ENCODE measurements at regions not wholly inside any gene's neighbourhood (a gene's known extent, or its start where the extent isn't known, plus 50 kb on each side); places are given as distances from the start of the nearest gene placed in this dataset.

GRCh38 chr6:114581293-114581692 lies 238.5 kb upstream of the HS3ST5 start:
- no peak overlapping the region for H3K4me3 ChIP-seq (replicated peaks; ENCODE audit: low read depth, low read length)
- H3K36me3 ChIP-seq (ENCODE audit: control insufficient read depth, insufficient read depth, low read length) = no peaks in the 10 kb centered on the region
- TF ChIP-seq, protein P1, sequence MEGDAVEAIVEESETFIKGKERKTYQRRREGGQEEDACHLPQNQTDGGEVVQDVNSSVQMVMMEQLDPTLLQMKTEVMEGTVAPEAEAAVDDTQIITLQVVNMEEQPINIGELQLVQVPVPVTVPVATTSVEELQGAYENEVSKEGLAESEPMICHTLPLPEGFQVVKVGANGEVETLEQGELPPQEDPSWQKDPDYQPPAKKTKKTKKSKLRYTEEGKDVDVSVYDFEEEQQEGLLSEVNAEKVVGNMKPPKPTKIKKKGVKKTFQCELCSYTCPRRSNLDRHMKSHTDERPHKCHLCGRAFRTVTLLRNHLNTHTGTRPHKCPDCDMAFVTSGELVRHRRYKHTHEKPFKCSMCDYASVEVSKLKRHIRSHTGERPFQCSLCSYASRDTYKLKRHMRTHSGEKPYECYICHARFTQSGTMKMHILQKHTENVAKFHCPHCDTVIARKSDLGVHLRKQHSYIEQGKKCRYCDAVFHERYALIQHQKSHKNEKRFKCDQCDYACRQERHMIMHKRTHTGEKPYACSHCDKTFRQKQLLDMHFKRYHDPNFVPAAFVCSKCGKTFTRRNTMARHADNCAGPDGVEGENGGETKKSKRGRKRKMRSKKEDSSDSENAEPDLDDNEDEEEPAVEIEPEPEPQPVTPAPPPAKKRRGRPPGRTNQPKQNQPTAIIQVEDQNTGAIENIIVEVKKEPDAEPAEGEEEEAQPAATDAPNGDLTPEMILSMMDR (IDR thresholded peaks at IDR 0.05; ENCODE audit: insufficient read depth, low read length, poor library complexity, severe bottlenecking) = no peak
- no peak for DNase-seq (ENCODE audit: extremely low read depth, insufficient read length)
- H3K27me3 ChIP-seq (replicated peaks; ENCODE audit: control insufficient read depth, insufficient read depth, low read length) = no peaks in the 10 kb centered on the region

GRCh38 chr6:114580882-114581281 lies 238.1 kb upstream of the HS3ST5 start:
- TF ChIP-seq, protein P1 (IDR thresholded peaks at IDR 0.05; ENCODE audit: insufficient read depth, low read length, poor library complexity, severe bottlenecking) = no peak
- H3K36me3 ChIP-seq (ENCODE audit: control insufficient read depth, insufficient read depth, low read length) = no peaks in the 10 kb centered on the region
- no peak overlapping the region for H3K4me3 ChIP-seq (replicated peaks; ENCODE audit: low read depth, low read length)
- H3K27me3 ChIP-seq (replicated peaks; ENCODE audit: control insufficient read depth, insufficient read depth, low read length) = no peaks in the 10 kb centered on the region
- no peak for DNase-seq (ENCODE audit: extremely low read depth, insufficient read length)

GRCh38 chr6:114579486-114579885 lies 236.7 kb upstream of the HS3ST5 start:
- H3K36me3 ChIP-seq (ENCODE audit: control insufficient read depth, insufficient read depth, low read length) = no peaks in the 10 kb centered on the region
- no peaks in the 10 kb centered on the region for H3K27me3 ChIP-seq (replicated peaks; ENCODE audit: control insufficient read depth, insufficient read depth, low read length)
- H3K4me3 ChIP-seq (replicated peaks; ENCODE audit: low read depth, low read length) = no peak overlapping the region
- no peak for DNase-seq (ENCODE audit: extremely low read depth, insufficient read length)
- TF ChIP-seq, protein P1 (IDR thresholded peaks at IDR 0.05; ENCODE audit: insufficient read depth, low read length, poor library complexity, severe bottlenecking) = no peak

DNA sequence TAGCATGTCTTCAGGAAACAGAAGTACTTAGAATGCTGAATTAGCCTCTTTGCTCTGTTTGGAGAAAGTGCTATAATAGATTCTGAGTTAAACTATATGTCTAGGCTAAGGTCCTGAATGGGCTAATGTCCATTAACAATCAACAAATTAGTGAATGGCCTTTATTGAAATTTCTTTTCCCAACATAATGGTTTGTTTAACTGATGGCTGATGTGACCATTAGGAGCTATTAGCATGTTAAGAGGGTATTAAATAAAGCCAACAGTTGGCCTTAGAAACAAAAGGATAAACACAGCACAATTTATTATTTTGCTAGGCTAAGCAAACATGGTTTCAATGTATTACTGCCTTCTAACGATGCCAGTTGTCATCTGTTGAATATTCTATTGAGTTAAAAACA lies 234.3 kb upstream of the HS3ST5 start:
- Histone ChIP-seq H3K27me3 (replicated peaks; ENCODE audit: control insufficient read depth, insufficient read depth, low read length) (no peaks in the 10 kb centered on the region), H3K4me3 (replicated peaks; ENCODE audit: low read depth, low read length) (no peak overlapping the region), H3K36me3 (ENCODE audit: control insufficient read depth, insufficient read depth, low read length) (no peaks in the 10 kb centered on the region)
- DNase-seq (ENCODE audit: extremely low read depth, insufficient read length) = no peak
- TF ChIP-seq, protein P1 (IDR thresholded peaks at IDR 0.05; ENCODE audit: insufficient read depth, low read length, poor library complexity, severe bottlenecking) = no peak

- no peaks in the 10 kb centered on the region for H3K36me3 ChIP-seq (ENCODE audit: control insufficient read depth, insufficient read depth, low read length)
- H3K4me3 ChIP-seq (replicated peaks; ENCODE audit: low read depth, low read length) = no peak overlapping the region
- H3K27me3 ChIP-seq (replicated peaks; ENCODE audit: control insufficient read depth, insufficient read depth, low read length) = no peaks in the 10 kb centered on the region
- DNase-seq (ENCODE audit: extremely low read depth, insufficient read length) = no peak
- TF ChIP-seq, protein P1 (IDR thresholded peaks at IDR 0.05; ENCODE audit: insufficient read depth, low read length, poor library complexity, severe bottlenecking) = no peak
Measured at GRCh38 chr6:114576330-114576729, 233.5 kb upstream of the HS3ST5 start.

GRCh38 chr6:114569669-114570068 lies 226.8 kb upstream of the HS3ST5 start:
- H3K27me3 ChIP-seq (replicated peaks; ENCODE audit: control insufficient read depth, insufficient read depth, low read length) = no peaks in the 10 kb centered on the region
- H3K36me3 ChIP-seq (ENCODE audit: control insufficient read depth, insufficient read depth, low read length) = no peaks in the 10 kb centered on the region
- TF ChIP-seq, protein P1 (IDR thresholded peaks at IDR 0.05; ENCODE audit: insufficient read depth, low read length, poor library complexity, severe bottlenecking) = no peak
- H3K4me3 ChIP-seq (replicated peaks; ENCODE audit: low read depth, low read length) = no peak overlapping the region
- no peak for DNase-seq (ENCODE audit: extremely low read depth, insufficient read length)
